ENCODE measurements at regions not wholly inside any gene's neighbourhood (a gene's known extent, or its start where the extent isn't known, plus 50 kb on each side); places are given as distances from the start of the nearest gene placed in this dataset.

DNA sequence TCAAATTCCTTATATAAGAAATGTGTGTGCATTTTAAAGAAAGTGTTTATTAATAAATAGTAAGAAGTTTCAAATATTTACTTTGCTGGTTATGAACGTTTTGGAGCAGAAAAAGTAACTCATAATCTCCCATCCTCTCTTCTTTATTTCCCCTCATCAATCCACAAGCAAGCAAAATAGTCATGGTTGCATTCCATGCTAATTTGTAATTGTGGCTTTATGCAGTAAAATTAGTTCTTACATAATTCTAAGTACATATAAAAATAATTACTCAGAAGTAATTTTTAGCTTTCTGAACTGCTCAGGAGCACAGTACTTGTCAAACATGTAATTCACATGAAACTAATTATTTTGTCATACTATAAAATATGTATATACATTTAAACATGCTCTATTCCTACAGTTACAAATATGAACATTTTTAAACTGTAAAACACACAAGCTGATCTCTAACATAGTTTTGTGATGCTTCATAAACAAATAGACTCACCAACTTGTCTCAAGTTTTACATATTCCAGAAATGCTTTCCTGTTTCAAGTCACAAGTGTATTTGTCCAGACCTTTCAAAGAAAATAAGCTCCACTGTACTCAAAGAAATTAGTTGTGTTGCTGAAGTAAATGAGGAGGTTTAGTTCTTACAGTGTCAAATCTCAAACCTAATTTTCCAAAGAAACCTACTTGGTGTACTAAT is 218.9 kb downstream of the PABPC4L start:
- no peak for TF ChIP-seq POLR2AphosphoS5 (IDR thresholded peaks at IDR 0.05; ENCODE audit: insufficient read depth in 1 of 2, low read depth in 1 of 2)
- TF ChIP-seq, protein P1, sequence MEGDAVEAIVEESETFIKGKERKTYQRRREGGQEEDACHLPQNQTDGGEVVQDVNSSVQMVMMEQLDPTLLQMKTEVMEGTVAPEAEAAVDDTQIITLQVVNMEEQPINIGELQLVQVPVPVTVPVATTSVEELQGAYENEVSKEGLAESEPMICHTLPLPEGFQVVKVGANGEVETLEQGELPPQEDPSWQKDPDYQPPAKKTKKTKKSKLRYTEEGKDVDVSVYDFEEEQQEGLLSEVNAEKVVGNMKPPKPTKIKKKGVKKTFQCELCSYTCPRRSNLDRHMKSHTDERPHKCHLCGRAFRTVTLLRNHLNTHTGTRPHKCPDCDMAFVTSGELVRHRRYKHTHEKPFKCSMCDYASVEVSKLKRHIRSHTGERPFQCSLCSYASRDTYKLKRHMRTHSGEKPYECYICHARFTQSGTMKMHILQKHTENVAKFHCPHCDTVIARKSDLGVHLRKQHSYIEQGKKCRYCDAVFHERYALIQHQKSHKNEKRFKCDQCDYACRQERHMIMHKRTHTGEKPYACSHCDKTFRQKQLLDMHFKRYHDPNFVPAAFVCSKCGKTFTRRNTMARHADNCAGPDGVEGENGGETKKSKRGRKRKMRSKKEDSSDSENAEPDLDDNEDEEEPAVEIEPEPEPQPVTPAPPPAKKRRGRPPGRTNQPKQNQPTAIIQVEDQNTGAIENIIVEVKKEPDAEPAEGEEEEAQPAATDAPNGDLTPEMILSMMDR (IDR thresholded peaks at IDR 0.05): no peak
- TF ChIP-seq POLR2A (IDR thresholded peaks at IDR 0.05): no peak
- intact Hi-C loops (cut with DNase I): no loop called here
- no peaks in the 10 kb centered on the region for H3K27me3 ChIP-seq
- H3K9me3 ChIP-seq: no peaks in the 10 kb centered on the region
- H3K36me3 ChIP-seq: no peaks in the 10 kb centered on the region
- no peak for DNase-seq (ENCODE audit: extremely low spot score in 2 of 2)
- no peak overlapping the region for H3K4me3 ChIP-seq
- no peaks in the 10 kb centered on the region for H3K4me1 ChIP-seq
- H3K27ac ChIP-seq: no peak overlapping the region

DNA sequence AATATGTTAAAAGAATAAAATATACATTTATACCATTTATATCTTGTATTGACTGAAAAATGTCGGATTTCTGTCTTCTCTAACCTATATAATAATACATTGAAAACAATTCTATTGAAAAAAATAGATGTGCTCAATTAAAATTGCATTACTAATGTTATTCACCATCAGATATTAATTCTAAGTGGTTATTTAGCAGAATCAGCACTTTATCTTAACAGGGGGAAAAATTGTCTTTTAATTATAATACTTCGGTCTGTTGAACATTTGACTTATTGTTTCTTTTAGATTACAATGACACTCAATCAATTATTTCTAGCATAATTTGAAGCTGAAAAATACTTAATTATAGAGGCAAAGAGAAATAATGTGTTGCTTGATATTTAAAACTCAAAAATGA is 220.3 kb downstream of the PABPC4L start:
- H3K36me3 ChIP-seq: no peaks in the 10 kb centered on the region
- intact Hi-C loops (cut with DNase I): no loop called here
- no peak overlapping the region for H3K27ac ChIP-seq
- no peaks in the 10 kb centered on the region for H3K27me3 ChIP-seq
- no peak for DNase-seq (ENCODE audit: extremely low spot score in 2 of 2)
- TF ChIP-seq POLR2A (IDR thresholded peaks at IDR 0.05): no peak
- no peak for TF ChIP-seq POLR2AphosphoS5 (IDR thresholded peaks at IDR 0.05; ENCODE audit: insufficient read depth in 1 of 2, low read depth in 1 of 2)
- TF ChIP-seq, protein P1 (IDR thresholded peaks at IDR 0.05): no peak
- no peaks in the 10 kb centered on the region for H3K4me1 ChIP-seq
- no peak overlapping the region for H3K4me3 ChIP-seq
- no peaks in the 10 kb centered on the region for H3K9me3 ChIP-seq

DNA sequence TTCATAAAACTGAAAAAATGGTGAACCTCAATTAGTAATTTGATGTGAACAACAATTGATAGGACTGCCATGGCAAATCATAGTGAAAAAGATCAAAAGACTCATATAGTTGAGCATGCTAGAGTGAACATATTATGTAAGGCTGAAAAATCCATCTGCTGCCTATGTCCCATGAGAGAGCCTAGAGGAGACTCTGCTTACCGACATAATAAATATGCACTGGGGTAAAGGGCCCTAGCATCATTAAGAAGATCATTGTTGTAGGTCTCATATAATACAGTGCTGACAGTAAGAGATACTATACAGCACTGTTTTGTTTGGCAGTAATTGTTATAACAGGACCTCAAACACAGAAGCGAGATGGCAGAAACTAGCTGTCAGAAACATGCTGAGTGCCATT is 229.0 kb downstream of the PABPC4L start:
- no peaks in the 10 kb centered on the region for H3K27me3 ChIP-seq
- H3K27ac ChIP-seq: no peak overlapping the region
- H3K4me3 ChIP-seq: no peak overlapping the region
- no peak for DNase-seq (ENCODE audit: extremely low spot score in 2 of 2)
- intact Hi-C loops (cut with DNase I): loop anchor here (5.0 kb wide), 1 partner anchor 935 kb away; no protein-coding TSS in a partner anchor
- TF ChIP-seq POLR2A (IDR thresholded peaks at IDR 0.05) (no peak), POLR2AphosphoS5 (IDR thresholded peaks at IDR 0.05; ENCODE audit: insufficient read depth in 1 of 2, low read depth in 1 of 2) (no peak)
- TF ChIP-seq, protein P1 (IDR thresholded peaks at IDR 0.05): no peak
- no peaks in the 10 kb centered on the region for H3K9me3 ChIP-seq
- H3K4me1 ChIP-seq: no peaks in the 10 kb centered on the region
- H3K36me3 ChIP-seq: no peaks in the 10 kb centered on the region

- intact Hi-C loops (cut with DNase I): no loop called here
- TF ChIP-seq, protein P1 (IDR thresholded peaks at IDR 0.05): no peak
- TF ChIP-seq POLR2AphosphoS5 (IDR thresholded peaks at IDR 0.05; ENCODE audit: insufficient read depth in 1 of 2, low read depth in 1 of 2) (no peak), POLR2A (IDR thresholded peaks at IDR 0.05) (no peak)
- no peak overlapping the region for H3K4me3 ChIP-seq
- no peaks in the 10 kb centered on the region for H3K27me3 ChIP-seq
- H3K36me3 ChIP-seq: no peaks in the 10 kb centered on the region
- H3K4me1 ChIP-seq: no peaks in the 10 kb centered on the region
- no peak for DNase-seq (ENCODE audit: extremely low spot score in 2 of 2)
- no peak overlapping the region for H3K27ac ChIP-seq
- no peaks in the 10 kb centered on the region for H3K9me3 ChIP-seq
Measured at GRCh38 chr4:133969202-133969848, 232.3 kb downstream of the PABPC4L start.

DNA sequence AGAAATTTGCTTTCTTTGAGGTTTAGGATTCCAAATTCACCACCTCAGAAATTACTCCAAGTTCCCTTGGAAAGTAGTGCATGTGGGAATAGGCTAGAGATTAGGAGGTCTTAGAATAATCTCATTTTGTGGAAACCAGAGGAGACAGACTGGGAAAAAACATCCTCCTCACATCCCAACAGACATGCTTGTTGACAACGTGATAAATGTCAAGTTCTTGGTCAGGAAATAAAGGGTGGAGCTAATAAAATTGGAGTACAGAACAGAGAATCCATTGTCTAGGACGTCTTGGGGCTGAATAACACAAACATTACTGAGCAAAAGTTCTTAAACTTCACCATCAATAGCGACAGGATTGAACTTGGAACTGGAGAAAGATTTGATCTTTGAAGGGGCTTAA is 233.4 kb downstream of the PABPC4L start:
- H3K36me3 ChIP-seq: no peaks in the 10 kb centered on the region
- intact Hi-C loops (cut with DNase I): no loop called here
- DNase-seq (ENCODE audit: extremely low spot score in 2 of 2): no peak
- no peaks in the 10 kb centered on the region for H3K27me3 ChIP-seq
- H3K9me3 ChIP-seq: no peaks in the 10 kb centered on the region
- TF ChIP-seq POLR2AphosphoS5 (IDR thresholded peaks at IDR 0.05; ENCODE audit: insufficient read depth in 1 of 2, low read depth in 1 of 2) (no peak), POLR2A (IDR thresholded peaks at IDR 0.05) (no peak)
- TF ChIP-seq, protein P1 (IDR thresholded peaks at IDR 0.05): no peak
- no peak overlapping the region for H3K27ac ChIP-seq
- H3K4me3 ChIP-seq: no peak overlapping the region
- H3K4me1 ChIP-seq: no peaks in the 10 kb centered on the region
